RWPE1 (cell line): ENCODE measurements at regions not wholly inside any gene's neighbourhood (a gene's known extent, or its start where the extent isn't known, plus 50 kb on each side); places are given as distances from the start of the nearest gene placed in this dataset.

Source experiments
- CTCF ChIA-PET: fragments of 350-600 bp; sonication (Branson Sonifier 250); formaldehyde crosslinking; extraction: SDS; loops from one replicate; lab custom pipeline; 2021; lab: Yijun Ruan, JAX
- POLR2A ChIA-PET: fragments of 400-600 bp; formaldehyde crosslinking; extraction: SDS; loops from one replicate; lab custom pipeline; 2020; ENCODE audit warnings: antibody characterized with exemption; ENCODE audit not compliant: low non-redundant PET; lab: Yijun Ruan, JAX
- DNase-seq: peaks from one replicate; pipeline ENCODE4 v3.0.0; 2012; ENCODE audit warnings: low spot score
- H3K27ac ChIP-seq: fragments of 450-650 bp; 2 replicates; pipeline ENCODE4 v1.5.1; 2017
- TF ChIP-seq, protein P1 (sequence below): fragments of 450-650 bp; conservative IDR thresholded peaks from 2 replicates; pipeline ENCODE4 v1.5.1; 2017; ENCODE audit warnings: low read depth, mild to moderate bottlenecking

DNA sequence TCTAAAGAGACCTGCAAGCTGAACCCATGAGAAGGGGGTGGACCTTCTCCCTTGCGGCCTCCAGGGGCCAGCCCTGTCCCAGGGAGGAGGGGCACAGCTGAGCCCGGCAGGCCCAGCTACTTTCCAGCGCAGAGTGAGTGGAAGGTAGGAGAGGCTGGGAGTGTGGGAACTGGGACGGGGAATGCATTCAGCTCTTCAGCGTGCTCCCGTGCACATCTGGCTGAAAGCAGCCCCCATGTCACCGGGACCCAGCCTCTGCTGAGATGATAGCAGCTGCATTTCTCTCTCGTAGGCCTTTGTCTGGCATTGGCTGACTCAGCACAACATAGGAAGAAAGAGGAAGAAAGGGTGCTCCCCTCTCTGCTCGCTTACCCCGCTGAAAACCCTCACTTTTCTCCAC is 951.5 kb downstream of the TBC1D22A start:
- POLR2A ChIA-PET: no interaction called here
- CTCF ChIA-PET: no interaction called here
- TF ChIP-seq, protein P1, sequence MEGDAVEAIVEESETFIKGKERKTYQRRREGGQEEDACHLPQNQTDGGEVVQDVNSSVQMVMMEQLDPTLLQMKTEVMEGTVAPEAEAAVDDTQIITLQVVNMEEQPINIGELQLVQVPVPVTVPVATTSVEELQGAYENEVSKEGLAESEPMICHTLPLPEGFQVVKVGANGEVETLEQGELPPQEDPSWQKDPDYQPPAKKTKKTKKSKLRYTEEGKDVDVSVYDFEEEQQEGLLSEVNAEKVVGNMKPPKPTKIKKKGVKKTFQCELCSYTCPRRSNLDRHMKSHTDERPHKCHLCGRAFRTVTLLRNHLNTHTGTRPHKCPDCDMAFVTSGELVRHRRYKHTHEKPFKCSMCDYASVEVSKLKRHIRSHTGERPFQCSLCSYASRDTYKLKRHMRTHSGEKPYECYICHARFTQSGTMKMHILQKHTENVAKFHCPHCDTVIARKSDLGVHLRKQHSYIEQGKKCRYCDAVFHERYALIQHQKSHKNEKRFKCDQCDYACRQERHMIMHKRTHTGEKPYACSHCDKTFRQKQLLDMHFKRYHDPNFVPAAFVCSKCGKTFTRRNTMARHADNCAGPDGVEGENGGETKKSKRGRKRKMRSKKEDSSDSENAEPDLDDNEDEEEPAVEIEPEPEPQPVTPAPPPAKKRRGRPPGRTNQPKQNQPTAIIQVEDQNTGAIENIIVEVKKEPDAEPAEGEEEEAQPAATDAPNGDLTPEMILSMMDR: no peak
- DNase-seq: no peak
- no peak overlapping the region for H3K27ac ChIP-seq

DNA sequence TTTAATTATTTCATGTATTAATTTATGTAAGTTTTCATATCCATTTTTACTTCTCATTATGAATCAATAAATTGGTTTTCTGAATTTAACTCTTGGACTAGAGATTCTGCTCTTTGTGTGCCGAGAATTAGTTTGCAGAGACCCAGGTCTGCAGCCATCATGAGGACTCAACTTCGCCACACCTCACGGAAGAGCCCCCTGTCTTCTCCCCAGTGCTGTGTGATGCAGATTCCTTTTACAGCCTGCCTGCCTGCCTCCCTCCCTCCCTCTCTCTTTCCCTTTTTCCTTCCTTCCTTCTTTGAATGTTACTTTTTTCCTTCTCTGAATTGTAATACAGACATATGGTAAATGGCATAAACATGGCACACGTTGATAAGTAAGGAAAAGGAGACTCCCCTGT is 947.7 kb downstream of the TBC1D22A start:
- no peak for DNase-seq
- TF ChIP-seq, protein P1: no peak

DNA sequence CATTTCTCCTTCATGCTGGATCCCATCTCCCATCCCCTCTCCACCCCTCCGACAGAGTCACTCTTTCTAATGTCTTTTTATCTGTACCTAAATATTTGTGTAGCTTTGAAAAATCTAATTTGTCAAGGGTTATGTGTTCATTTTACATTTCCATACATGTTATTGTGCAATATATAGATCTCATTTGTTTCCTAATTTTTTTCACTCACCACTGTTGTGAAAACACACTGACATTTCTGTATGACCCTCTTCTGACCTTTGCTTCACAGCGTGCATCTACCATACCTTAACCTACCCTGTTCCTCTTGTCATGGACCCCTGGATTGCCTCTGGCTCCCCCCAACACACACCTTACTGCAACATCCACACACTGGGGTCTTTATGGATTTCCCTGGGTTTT is 942.9 kb downstream of the TBC1D22A start:
- CTCF ChIA-PET: no interaction called here
- H3K27ac ChIP-seq: no peak overlapping the region
- POLR2A ChIA-PET: no interaction called here
- TF ChIP-seq, protein P1: no peak
- no peak for DNase-seq

More for the DNA sequence above, 947.7 kb downstream of the TBC1D22A start:
- ChIA-PET POLR2A (no interaction called here), CTCF (no interaction called here)
- no peak overlapping the region for H3K27ac ChIP-seq

DNA sequence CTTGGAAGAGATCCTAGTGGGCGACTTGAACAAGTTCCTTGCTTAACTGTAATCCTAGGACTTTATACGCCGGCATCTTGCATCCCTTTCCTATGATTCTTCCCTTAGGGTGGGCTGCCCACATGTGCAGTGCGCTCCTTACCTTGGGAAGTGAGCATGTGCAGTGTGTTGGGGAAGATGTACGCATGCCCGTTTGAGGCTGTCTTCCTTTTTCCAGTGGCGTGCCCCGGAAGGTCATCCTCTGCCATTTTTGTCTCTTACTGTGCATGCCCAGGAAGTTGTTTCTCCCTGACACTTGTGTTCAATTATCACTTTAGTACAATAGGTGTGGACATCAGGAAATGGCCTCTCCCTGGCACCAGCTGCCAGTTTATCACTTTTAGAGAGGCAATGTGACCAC is 936.5 kb downstream of the TBC1D22A start:
- ChIA-PET POLR2A (no interaction called here), CTCF (no interaction called here)
- TF ChIP-seq, protein P1: no peak
- no peak overlapping the region for H3K27ac ChIP-seq
- no peak for DNase-seq

DNA sequence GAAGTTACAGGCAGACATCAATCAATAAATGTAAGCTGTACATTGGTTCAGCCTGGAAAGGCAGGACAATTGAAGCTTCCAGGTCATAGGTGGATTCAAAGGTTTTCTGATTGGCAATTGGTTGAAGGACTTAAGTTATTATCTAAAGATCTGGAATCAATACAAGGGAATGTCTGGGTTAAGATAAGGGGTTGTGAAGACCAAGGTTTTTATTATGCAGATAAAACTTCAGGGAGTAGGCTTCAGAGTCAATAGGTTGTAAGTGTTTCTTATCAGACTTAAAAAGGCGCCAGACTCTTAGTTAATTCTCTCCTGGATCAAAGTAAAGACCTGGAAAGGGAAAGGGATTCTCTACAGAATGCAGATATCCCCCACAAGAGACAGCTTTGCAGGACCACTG is 935.4 kb downstream of the TBC1D22A start:
- ChIA-PET POLR2A (no interaction called here), CTCF (interaction anchor here (0.6 kb wide), 1 partner anchor 155 kb away, joined by 3 read pairs; no protein-coding TSS in a partner anchor)
- no peak overlapping the region for H3K27ac ChIP-seq
- no peak for DNase-seq
- TF ChIP-seq, protein P1: no peak

DNA sequence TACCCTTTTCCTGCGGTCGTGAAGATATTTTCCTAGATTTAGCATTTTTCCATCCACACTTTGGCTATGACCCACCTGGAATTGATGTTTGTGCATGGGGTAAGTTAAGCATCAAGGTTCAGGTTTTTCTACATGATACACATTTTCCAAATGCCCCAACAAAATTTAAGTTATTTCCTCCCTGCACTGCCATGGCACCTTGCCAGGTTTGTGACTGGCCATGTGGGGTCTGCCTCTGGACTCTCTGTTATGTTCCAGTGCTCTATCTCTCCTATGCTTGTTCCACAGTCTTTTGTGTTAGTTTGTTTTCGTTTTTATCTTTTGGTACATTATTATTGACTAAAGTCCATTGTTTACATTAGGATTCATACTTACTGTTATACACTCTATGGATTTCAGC is 934.3 kb downstream of the TBC1D22A start:
- CTCF ChIA-PET: no interaction called here
- H3K27ac ChIP-seq: no peak overlapping the region

More for the DNA sequence above, 934.3 kb downstream of the TBC1D22A start:
- POLR2A ChIA-PET: no interaction called here
- TF ChIP-seq, protein P1: no peak
- DNase-seq: no peak
